8988T (cell line): ENCODE measurements at regions not wholly inside any gene's neighbourhood (a gene's known extent, or its start where the extent isn't known, plus 50 kb on each side); places are given as distances from the start of the nearest gene placed in this dataset.

Experiments used
- DNase-seq: peaks from one replicate; pipeline ENCODE4 v3.0.0; 2011

GRCh38 chrX:20461576-20461975 is 194.9 kb upstream of the RPS6KA3 start:
- no peak for DNase-seq

- DNase-seq = no peak
These were observed 194.3 kb upstream of the RPS6KA3 start for GRCh38 chrX:20461002-20461401.

- DNase-seq = no peak
These were observed 193.0 kb upstream of the RPS6KA3 start for GRCh38 chrX:20459410-20460350.

- no peak for DNase-seq
These were observed 190.3 kb upstream of the RPS6KA3 start for GRCh38 chrX:20456971-20457370.

- DNase-seq = no peak
These were observed 188.3 kb upstream of the RPS6KA3 start for GRCh38 chrX:20455001-20455400.

GRCh38 chrX:20454117-20454516 is 187.4 kb upstream of the RPS6KA3 start:
- DNase-seq = no peak

GRCh38 chrX:20452487-20452886 is 185.8 kb upstream of the RPS6KA3 start:
- DNase-seq = no peak

- DNase-seq = no peak
These were observed 185.2 kb upstream of the RPS6KA3 start for GRCh38 chrX:20451929-20452328.

GRCh38 chrX:20445109-20445508 is 178.4 kb upstream of the RPS6KA3 start:
- no peak for DNase-seq

GRCh38 chrX:20442597-20442996 is 175.9 kb upstream of the RPS6KA3 start:
- DNase-seq = no peak

GRCh38 chrX:20441123-20441522 is 174.4 kb upstream of the RPS6KA3 start:
- no peak for DNase-seq

- no peak for DNase-seq
These were observed 172.3 kb upstream of the RPS6KA3 start for GRCh38 chrX:20438871-20439526.

GRCh38 chrX:20437683-20438082 is 171.0 kb upstream of the RPS6KA3 start:
- no peak for DNase-seq

- no peak for DNase-seq
These were observed 169.2 kb upstream of the RPS6KA3 start for GRCh38 chrX:20435913-20436312.

GRCh38 chrX:20434986-20435385 is 168.3 kb upstream of the RPS6KA3 start:
- DNase-seq = no peak

GRCh38 chrX:20433388-20433775 is 166.7 kb upstream of the RPS6KA3 start:
- no peak for DNase-seq

GRCh38 chrX:20432746-20433387 is 166.2 kb upstream of the RPS6KA3 start:
- DNase-seq = no peak

- DNase-seq = no peak
These were observed 165.3 kb upstream of the RPS6KA3 start for GRCh38 chrX:20432048-20432447.

- DNase-seq = no peak
These were observed 164.8 kb upstream of the RPS6KA3 start for GRCh38 chrX:20431486-20431885.

- DNase-seq = no peak
These were observed 160.6 kb upstream of the RPS6KA3 start for GRCh38 chrX:20427173-20427770.

- DNase-seq = no peak
These were observed 155.0 kb upstream of the RPS6KA3 start for GRCh38 chrX:20421697-20422096.

- no peak for DNase-seq
These were observed 154.6 kb upstream of the RPS6KA3 start for GRCh38 chrX:20421275-20421674.

GRCh38 chrX:20420058-20420457 is 153.3 kb upstream of the RPS6KA3 start:
- DNase-seq = no peak
